ENCODE measurements at regions not wholly inside any gene's neighbourhood (a gene's known extent, or its start where the extent isn't known, plus 50 kb on each side); places are given as distances from the start of the nearest gene placed in this dataset.
"Not testable (repeated sequence)": the region's sequence is repeated elsewhere in the genome, so short reads cannot be mapped to it uniquely, and the experiment has no call there.

DNA sequence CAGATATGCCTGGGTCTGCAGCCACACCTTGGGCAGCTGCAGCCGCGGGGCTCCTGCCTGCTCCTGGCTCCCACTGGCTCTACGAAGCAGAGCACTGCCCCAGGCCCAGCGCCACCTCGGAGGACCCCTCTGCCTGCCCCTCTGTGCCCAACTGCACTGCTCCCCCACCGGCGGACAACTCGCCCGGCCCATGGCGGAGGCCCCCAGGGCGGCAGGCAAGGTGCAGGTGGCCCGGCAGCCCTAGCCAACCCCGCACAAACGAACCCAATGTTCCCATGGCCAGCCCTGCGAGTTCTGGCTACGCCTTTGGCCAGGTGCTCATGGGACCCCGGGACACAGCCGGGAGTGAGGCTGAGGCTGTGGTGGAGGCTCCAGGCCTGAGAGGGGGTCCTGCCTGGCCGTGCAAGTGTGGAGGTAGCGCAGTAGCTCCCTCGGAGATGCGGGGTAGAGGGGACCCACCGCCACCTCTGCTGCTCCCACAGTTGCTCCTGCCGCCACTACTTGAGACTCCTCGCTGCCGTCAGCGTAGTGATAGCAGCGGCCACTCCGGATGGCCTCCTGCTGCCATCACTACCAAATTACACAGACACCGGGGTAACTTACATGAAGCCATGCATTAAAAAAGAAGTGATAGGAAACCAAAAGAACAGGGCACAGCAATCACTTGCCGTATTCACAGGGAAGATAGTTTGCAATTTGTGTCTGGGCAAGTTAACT lies 97.3 kb upstream of the SP4 start:
- no peak for DNase-seq

- DNase-seq = no peak
Measured at GRCh38 chr7:21334906-21335305, 93.0 kb upstream of the SP4 start.

GRCh38 chr7:21336743-21337142 lies 91.1 kb upstream of the SP4 start:
- no peak for DNase-seq

DNA sequence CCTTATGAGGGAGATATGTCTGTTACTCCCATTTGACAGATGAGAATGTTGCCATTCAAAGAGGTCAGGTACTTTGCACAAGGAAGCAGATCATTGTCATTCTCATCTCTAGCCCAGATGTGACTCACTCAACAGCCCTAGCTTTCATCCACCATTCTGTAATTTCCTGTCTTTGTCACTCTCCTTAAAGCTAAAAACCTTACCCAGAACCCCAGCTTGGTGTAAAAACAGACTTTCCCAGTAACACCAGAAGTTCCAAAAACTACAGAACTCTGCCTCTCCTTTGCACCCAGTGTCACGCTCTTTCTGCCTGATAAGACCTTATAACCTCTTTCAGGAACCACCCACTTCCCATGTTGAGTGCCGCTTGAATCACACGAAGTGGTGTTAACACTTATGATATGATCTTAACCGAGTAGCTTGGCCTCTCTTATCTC lies 89.1 kb upstream of the SP4 start:
- no peak for DNase-seq

DNA sequence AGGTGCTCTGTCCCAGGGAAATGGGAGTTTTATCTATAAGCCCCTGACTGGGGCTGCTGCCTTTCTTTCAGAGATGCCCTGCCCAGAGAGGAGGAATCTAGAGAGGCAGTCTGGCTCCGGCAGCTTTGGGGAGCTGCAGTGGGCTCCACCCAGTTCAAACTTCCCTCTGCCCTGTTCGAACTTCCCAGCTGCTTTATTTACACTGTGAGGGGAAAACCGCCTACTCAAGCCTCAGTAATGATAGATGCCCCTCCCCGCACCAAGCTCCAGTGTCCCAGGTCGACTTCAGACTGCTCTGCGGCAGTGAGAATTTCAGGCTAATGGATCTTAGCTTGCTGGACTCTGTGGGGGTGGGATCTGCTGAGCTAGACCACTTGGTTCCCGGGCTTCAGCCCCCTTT lies 83.0 kb upstream of the SP4 start:
- not testable (repeated sequence) for DNase-seq

GRCh38 chr7:21345361-21345760 lies 82.5 kb upstream of the SP4 start:
- no peak for DNase-seq

- DNase-seq = no peak
Measured at GRCh38 chr7:21346297-21346696, 81.6 kb upstream of the SP4 start.

- no peak for DNase-seq
Measured at GRCh38 chr7:21352540-21353387, 75.1 kb upstream of the SP4 start.

DNA sequence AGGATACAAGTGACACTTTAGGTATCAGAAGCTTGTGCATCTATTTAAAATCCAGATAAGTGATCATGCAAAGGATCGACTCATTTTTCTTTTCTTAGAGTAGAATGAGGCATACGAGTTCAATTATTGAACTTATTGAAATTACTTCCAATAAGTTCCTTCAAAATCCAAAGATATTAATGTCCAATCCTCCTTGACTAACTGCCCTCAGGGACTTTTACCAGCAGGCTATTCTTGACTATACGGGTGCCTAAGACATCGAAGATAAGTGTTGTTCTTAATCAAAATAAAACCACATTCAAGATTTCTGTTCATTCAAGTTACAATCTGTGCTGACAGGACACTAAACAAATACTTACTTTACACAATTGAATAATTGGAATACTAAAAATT lies 74.5 kb upstream of the SP4 start:
- no peak for DNase-seq

- DNase-seq = no peak
Measured at GRCh38 chr7:21354284-21354683, 73.6 kb upstream of the SP4 start.

- no peak for DNase-seq
Measured at GRCh38 chr7:21355406-21355874, 72.4 kb upstream of the SP4 start.

DNA sequence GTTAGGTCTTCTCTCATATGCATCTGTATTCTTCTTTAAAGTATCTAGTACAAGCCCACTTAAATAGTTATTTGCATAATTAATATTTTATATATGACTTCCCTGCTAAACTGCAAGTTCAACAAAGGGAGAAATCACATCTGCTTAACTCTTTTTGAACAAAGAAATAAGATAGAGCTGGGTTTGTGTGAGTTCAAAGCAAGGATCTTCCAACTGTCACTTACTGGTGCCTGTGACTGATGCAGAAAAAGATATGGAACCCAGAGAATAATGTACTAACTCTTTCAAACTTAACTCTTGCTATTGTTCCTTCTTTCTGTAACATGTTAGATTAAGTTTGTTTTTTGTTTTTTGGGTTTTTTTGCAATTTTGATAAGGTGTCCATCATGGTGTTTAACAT lies 71.3 kb upstream of the SP4 start:
- DNase-seq = no peak

- DNase-seq = no peak
Measured at GRCh38 chr7:21357151-21358097, 70.5 kb upstream of the SP4 start.

DNA sequence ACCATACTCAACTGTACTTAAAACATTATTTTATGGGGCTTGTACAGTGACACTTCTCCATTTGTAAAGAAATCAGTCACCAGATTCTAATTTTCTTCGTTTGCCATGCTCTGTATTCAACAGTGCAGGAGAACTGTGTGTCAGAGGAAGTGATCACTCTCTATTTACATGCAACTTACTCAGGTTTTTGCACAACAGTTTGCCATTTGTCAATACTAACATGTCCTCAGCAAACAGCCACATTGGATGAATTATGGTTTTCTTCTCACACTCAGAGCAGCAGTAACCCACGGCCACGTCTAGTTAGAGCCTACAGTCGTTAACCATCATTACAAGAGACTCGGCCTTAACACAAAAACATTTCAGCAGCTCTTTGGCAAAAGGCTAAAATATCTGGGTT lies 69.2 kb upstream of the SP4 start:
- no peak for DNase-seq

DNA sequence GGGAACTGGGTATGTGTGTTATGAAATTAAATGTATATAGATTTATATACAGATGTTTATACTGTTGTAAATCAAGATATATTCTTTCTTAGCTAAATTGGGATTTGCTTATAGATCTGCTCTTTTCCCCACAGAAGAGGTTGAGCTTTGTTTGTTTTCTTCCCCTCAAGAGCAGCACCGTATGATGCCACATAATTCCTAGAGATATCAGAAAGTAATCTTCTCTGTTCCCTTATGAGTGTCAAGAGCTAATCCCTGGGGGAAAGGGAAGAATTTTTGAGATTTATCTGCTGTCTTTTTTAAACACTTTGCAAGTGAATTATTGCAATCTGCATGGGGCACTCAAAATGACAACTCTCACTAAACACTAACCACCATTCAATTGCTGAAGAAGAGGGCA lies 68.7 kb upstream of the SP4 start:
- DNase-seq = no peak

- DNase-seq = no peak
Measured at GRCh38 chr7:21361413-21362125, 66.3 kb upstream of the SP4 start.

- no peak for DNase-seq
Measured at GRCh38 chr7:21364801-21365271, 63.0 kb upstream of the SP4 start.

GRCh38 chr7:21365866-21366624 lies 61.8 kb upstream of the SP4 start:
- DNase-seq = no peak

GRCh38 chr7:21367081-21367480 lies 60.8 kb upstream of the SP4 start:
- no peak for DNase-seq

DNA sequence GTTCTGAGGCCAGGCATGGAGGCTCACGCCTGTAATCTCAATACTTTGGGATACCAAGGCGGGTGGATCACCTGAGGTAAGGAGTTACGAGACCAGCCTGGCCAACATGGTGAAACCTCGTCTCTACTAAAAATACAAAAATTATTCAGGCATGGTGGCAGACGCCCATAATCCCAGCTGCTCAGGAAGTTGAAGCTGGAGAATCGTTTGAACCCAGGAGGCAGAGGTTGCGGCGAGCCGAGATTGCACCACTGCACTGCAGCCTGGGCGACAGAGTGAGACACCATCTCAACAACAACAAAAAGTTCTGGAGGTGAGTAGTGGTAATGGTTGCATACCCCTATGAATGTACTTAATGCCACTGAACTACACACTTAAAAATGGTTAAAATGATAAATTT lies 60.3 kb upstream of the SP4 start:
- no peak for DNase-seq

DNA sequence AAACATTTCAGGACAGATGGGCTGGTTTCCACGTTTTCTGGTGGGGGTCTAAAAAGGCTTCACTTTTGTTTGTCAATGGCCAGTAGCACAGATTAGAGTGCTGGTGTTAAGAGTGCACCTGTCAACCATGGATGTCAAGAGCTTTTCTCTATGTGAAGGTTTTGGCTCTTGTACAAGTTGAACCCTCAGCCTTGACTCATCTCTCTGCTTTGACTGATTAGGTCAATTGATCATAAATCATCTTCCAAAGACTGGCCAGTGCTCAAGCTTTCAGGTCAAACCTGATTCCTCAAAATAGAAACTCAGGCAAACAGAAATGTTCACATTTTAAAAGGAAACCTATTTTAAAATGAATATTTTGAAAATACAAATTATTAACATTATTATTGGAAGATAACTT lies 59.6 kb upstream of the SP4 start:
- no peak for DNase-seq
